ENCODE measurements at regions not wholly inside any gene's neighbourhood (a gene's known extent, or its start where the extent isn't known, plus 50 kb on each side); places are given as distances from the start of the nearest gene placed in this dataset.

DNA sequence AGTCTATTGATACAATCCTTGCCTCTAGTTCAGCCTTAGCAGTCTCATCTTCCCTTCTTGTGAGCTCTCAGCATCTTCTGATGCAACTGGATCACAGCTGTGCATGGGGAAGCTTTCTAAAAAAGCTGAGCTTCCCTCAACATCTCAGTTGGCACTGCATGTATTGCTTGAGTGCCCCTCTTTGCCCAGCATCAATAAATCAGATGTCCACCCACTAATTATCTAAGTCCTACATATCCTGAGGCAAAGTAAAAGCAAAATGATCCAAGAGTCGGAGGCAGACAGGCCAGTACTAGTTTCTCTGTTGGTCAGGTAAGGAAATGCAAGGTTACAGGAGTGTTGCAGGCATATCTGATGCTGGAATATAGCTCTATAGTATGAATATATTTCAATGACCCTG is 334.5 kb upstream of the NCAM1 start:
- Mint-ChIP-seq H3K4me1 (ENCODE audit: unreplicated experiment) (no peaks in the 10 kb centered on the region), H3K27ac (ENCODE audit: unreplicated experiment) (no peak overlapping the region), H3K36me3 (ENCODE audit: unreplicated experiment) (no peaks in the 10 kb centered on the region), H3K4me3 (ENCODE audit: unreplicated experiment) (no peak overlapping the region), H3K27me3 (ENCODE audit: unreplicated experiment) (peaks cover 16% of the 10 kb centered on the region), H3K9me3 (ENCODE audit: unreplicated experiment) (no peaks in the 10 kb centered on the region)
- TF ChIP-seq CTCF (IDR thresholded peaks at IDR 0.05): no peak
- no peak for DNase-seq (ENCODE audit: extremely low spot score, unreplicated experiment)

GRCh38 chr11:112627588-112628045 is 333.6 kb upstream of the NCAM1 start:
- no peaks in the 10 kb centered on the region for H3K9me3 Mint-ChIP-seq (ENCODE audit: unreplicated experiment)
- no peak for DNase-seq (ENCODE audit: extremely low spot score, unreplicated experiment)
- H3K4me1 Mint-ChIP-seq (ENCODE audit: unreplicated experiment): no peaks in the 10 kb centered on the region
- H3K27me3 Mint-ChIP-seq (ENCODE audit: unreplicated experiment): peaks cover 16% of the 10 kb centered on the region
- H3K4me3 Mint-ChIP-seq (ENCODE audit: unreplicated experiment): no peak overlapping the region
- TF ChIP-seq CTCF (IDR thresholded peaks at IDR 0.05): no peak
- H3K27ac Mint-ChIP-seq (ENCODE audit: unreplicated experiment): no peak overlapping the region
- no peaks in the 10 kb centered on the region for H3K36me3 Mint-ChIP-seq (ENCODE audit: unreplicated experiment)

GRCh38 chr11:112628676-112629075 is 332.5 kb upstream of the NCAM1 start:
- H3K4me1 Mint-ChIP-seq (ENCODE audit: unreplicated experiment): no peaks in the 10 kb centered on the region
- no peaks in the 10 kb centered on the region for H3K9me3 Mint-ChIP-seq (ENCODE audit: unreplicated experiment)
- H3K27ac Mint-ChIP-seq (ENCODE audit: unreplicated experiment): no peak overlapping the region
- no peak for DNase-seq (ENCODE audit: extremely low spot score, unreplicated experiment)
- peaks cover 21% of the 10 kb centered on the region for H3K27me3 Mint-ChIP-seq (ENCODE audit: unreplicated experiment)
- H3K36me3 Mint-ChIP-seq (ENCODE audit: unreplicated experiment): no peaks in the 10 kb centered on the region
- no peak overlapping the region for H3K4me3 Mint-ChIP-seq (ENCODE audit: unreplicated experiment)
- TF ChIP-seq CTCF (IDR thresholded peaks at IDR 0.05): no peak

DNA sequence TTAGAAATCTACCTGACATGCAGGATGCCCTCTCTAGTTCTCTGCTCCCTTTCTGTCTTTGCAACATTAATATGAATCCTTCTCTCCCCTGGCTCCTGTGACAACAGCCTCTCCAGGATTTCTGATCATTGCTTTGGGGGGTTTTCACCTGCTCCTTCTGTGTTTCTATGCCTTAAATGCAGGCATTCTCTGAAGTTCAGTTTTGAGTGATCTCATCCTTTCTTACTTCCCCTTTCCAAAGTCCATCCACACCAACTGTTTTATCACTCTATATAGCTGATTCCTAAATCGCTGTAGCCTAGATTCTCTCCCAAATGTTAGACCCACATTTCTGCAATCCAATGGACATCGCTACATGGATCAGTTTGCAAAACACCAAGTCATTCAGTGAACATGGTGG is 330.7 kb upstream of the NCAM1 start:
- no peaks in the 10 kb centered on the region for H3K9me3 Mint-ChIP-seq (ENCODE audit: unreplicated experiment)
- peaks cover 24% of the 10 kb centered on the region for H3K27me3 Mint-ChIP-seq (ENCODE audit: unreplicated experiment)
- no peaks in the 10 kb centered on the region for H3K36me3 Mint-ChIP-seq (ENCODE audit: unreplicated experiment)
- H3K4me3 Mint-ChIP-seq (ENCODE audit: unreplicated experiment): no peak overlapping the region
- H3K27ac Mint-ChIP-seq (ENCODE audit: unreplicated experiment): no peak overlapping the region
- peaks cover 2% of the 10 kb centered on the region for H3K4me1 Mint-ChIP-seq (ENCODE audit: unreplicated experiment)
- DNase-seq (ENCODE audit: extremely low spot score, unreplicated experiment): peak; percentile 8
- no peak for TF ChIP-seq CTCF (IDR thresholded peaks at IDR 0.05)

DNA sequence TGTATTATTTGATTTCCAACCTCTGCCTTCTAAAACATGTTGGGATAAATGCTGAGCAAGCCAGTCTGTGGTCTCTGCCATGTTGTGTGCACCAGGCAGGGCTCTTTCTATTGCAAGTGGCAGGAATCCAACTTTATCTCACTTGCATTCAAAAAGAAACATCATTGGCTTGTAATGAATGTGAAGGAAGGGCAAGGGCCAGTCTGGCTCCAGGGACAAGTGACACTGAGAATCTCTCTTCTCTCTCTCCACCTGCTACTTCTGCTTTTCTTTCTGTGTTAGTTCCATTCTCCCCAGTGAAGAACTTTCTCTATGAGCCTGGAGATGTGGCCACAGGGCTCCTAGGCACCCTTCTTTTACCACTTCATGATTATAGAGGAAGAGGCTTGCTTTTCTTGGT is 329.9 kb upstream of the NCAM1 start:
- Mint-ChIP-seq H3K4me3 (ENCODE audit: unreplicated experiment) (no peak overlapping the region), H3K4me1 (ENCODE audit: unreplicated experiment) (peaks cover 2% of the 10 kb centered on the region), H3K9me3 (ENCODE audit: unreplicated experiment) (no peaks in the 10 kb centered on the region), H3K36me3 (ENCODE audit: unreplicated experiment) (no peaks in the 10 kb centered on the region), H3K27me3 (ENCODE audit: unreplicated experiment) (peaks cover 28% of the 10 kb centered on the region), H3K27ac (ENCODE audit: unreplicated experiment) (no peak overlapping the region)
- peak; percentile 17 for DNase-seq (ENCODE audit: extremely low spot score, unreplicated experiment)
- no peak for TF ChIP-seq CTCF (IDR thresholded peaks at IDR 0.05)
